ENCODE measurements at regions not wholly inside any gene's neighbourhood (a gene's known extent, or its start where the extent isn't known, plus 50 kb on each side); places are given as distances from the start of the nearest gene placed in this dataset.

- no peak for TF ChIP-seq ATF3 (IDR thresholded peaks at IDR 0.05)
- TF ChIP-seq EZH2phosphoT487 (IDR thresholded peaks at IDR 0.05; ENCODE audit: borderline replicate concordance): no peak
- TF ChIP-seq TCF7L2 (IDR thresholded peaks at IDR 0.05; ENCODE audit: borderline replicate concordance, extremely low read depth, insufficient read depth, insufficient read length): no peak
- no peak for TF ChIP-seq SP1 (IDR thresholded peaks at IDR 0.05; ENCODE audit: low read depth)
- TF ChIP-seq YY1 (IDR thresholded peaks at IDR 0.05; ENCODE audit: extremely low read depth, insufficient replicate concordance, low read depth, low read length): no peak
- no peak for TF ChIP-seq ELF1 (IDR thresholded peaks at IDR 0.05; ENCODE audit: borderline replicate concordance, low read depth)
- no peak for TF ChIP-seq CBX3 (IDR thresholded peaks at IDR 0.05; ENCODE audit: low read depth)
- no peak for TF ChIP-seq MAX (IDR thresholded peaks at IDR 0.05)
- TF ChIP-seq SRF (IDR thresholded peaks at IDR 0.05; ENCODE audit: low read depth): no peak
These were observed 172.1 kb downstream of the BMP7 start (continued) for GRCh38 chr20:57094252-57094891.

DNA sequence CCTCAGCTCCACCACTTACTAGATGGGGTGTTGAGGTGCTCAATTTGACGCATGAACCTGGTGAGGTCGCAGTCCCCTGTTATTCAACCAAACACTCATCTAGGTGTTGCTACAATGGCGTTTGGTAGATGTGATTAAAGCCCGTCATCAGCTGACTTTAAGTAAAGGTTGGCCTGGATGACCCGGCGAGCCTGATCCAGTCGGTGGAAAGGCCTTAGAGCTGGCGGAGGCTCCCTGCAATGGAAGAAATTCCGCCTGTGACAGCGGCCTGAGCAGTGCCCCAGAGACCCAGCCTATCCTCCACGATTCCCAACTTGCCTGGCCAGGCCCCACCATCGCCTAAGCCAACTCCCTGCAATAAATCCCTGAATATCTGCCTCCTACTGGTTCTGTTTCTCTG is 171.4 kb downstream of the BMP7 start:
- Histone ChIP-seq H3K4me3 (replicated peaks in 1 of 2; ENCODE audit: low read depth in 1 of 2, low read length in 2 of 2) (no peak overlapping the region), H2AFZ (ENCODE audit: low read depth, low read length, poor library complexity, severe bottlenecking) (no peak overlapping the region), H3K9ac (ENCODE audit: low read length) (no peak overlapping the region), H3K4me2 (ENCODE audit: low read length) (no peak overlapping the region), H3K4me1 (ENCODE audit: control insufficient read depth in 1 of 2, insufficient read depth in 2 of 2, low read length in 2 of 2) (peaks cover 0 to 10% of the 10 kb centered on the region in 2 experiments; a peak in 1 of 4 replicates), H3K36me3 (ENCODE audit: control insufficient read depth in 1 of 2, insufficient read depth in 2 of 2, low read length in 2 of 2) (no peaks in the 10 kb centered on the region), H4K20me1 (ENCODE audit: insufficient read depth) (no peaks in the 10 kb centered on the region), H3K79me2 (ENCODE audit: insufficient read depth, low read length) (no peaks in the 10 kb centered on the region), H3K27ac (ENCODE audit: low read depth, low read length) (no peak overlapping the region), H3K9me3 (ENCODE audit: control insufficient read depth in 1 of 2, insufficient read depth in 1 of 2, low read depth in 1 of 2, low read length in 2 of 2) (no peaks in the 10 kb centered on the region), H3K27me3 (ENCODE audit: insufficient read depth, low read length) (no peaks in the 10 kb centered on the region), H3K9me2 (ENCODE audit: insufficient read depth) (no peaks in the 10 kb centered on the region)
- intact Hi-C loops (cut with micrococcal nuclease): no loop called here
- RAD21 ChIA-PET (ENCODE audit: low non-redundant PET in 1 of 2, low total read pairs in 2 of 2, uncharacterized antibody in 2 of 2, unreplicated experiment in 2 of 2): no interaction called here
- TF ChIP-seq ELF1 (IDR thresholded peaks at IDR 0.05; ENCODE audit: borderline replicate concordance, low read depth) (no peak), EZH2 (IDR thresholded peaks at IDR 0.05) (no peak), MAX (IDR thresholded peaks at IDR 0.05) (no peak), SIN3A (IDR thresholded peaks at IDR 0.05; ENCODE audit: low read depth) (no peak), ZNF274 (IDR thresholded peaks at IDR 0.05; ENCODE audit: low read depth, low read length) (no peak), ZFX (IDR thresholded peaks at IDR 0.05) (no peak), JUND (IDR thresholded peaks at IDR 0.05) (no peak), YY1 (IDR thresholded peaks at IDR 0.05; ENCODE audit: extremely low read depth, insufficient replicate concordance, low read depth, low read length) (no peak), SRF (IDR thresholded peaks at IDR 0.05; ENCODE audit: low read depth) (no peak), EZH2phosphoT487 (IDR thresholded peaks at IDR 0.05; ENCODE audit: borderline replicate concordance) (no peak), FOSL1 (IDR thresholded peaks at IDR 0.05; ENCODE audit: low read depth) (no peak)
- TF ChIP-seq, protein P1, sequence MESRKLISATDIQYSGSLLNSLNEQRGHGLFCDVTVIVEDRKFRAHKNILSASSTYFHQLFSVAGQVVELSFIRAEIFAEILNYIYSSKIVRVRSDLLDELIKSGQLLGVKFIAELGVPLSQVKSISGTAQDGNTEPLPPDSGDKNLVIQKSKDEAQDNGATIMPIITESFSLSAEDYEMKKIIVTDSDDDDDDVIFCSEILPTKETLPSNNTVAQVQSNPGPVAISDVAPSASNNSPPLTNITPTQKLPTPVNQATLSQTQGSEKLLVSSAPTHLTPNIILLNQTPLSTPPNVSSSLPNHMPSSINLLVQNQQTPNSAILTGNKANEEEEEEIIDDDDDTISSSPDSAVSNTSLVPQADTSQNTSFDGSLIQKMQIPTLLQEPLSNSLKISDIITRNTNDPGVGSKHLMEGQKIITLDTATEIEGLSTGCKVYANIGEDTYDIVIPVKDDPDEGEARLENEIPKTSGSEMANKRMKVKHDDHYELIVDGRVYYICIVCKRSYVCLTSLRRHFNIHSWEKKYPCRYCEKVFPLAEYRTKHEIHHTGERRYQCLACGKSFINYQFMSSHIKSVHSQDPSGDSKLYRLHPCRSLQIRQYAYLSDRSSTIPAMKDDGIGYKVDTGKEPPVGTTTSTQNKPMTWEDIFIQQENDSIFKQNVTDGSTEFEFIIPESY (IDR thresholded peaks at IDR 0.05; ENCODE audit: extremely low read depth, insufficient replicate concordance, low read length): no peak
- TF ChIP-seq, protein P2, sequence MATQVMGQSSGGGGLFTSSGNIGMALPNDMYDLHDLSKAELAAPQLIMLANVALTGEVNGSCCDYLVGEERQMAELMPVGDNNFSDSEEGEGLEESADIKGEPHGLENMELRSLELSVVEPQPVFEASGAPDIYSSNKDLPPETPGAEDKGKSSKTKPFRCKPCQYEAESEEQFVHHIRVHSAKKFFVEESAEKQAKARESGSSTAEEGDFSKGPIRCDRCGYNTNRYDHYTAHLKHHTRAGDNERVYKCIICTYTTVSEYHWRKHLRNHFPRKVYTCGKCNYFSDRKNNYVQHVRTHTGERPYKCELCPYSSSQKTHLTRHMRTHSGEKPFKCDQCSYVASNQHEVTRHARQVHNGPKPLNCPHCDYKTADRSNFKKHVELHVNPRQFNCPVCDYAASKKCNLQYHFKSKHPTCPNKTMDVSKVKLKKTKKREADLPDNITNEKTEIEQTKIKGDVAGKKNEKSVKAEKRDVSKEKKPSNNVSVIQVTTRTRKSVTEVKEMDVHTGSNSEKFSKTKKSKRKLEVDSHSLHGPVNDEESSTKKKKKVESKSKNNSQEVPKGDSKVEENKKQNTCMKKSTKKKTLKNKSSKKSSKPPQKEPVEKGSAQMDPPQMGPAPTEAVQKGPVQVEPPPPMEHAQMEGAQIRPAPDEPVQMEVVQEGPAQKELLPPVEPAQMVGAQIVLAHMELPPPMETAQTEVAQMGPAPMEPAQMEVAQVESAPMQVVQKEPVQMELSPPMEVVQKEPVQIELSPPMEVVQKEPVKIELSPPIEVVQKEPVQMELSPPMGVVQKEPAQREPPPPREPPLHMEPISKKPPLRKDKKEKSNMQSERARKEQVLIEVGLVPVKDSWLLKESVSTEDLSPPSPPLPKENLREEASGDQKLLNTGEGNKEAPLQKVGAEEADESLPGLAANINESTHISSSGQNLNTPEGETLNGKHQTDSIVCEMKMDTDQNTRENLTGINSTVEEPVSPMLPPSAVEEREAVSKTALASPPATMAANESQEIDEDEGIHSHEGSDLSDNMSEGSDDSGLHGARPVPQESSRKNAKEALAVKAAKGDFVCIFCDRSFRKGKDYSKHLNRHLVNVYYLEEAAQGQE (IDR thresholded peaks at IDR 0.05; ENCODE audit: low read depth): no peak
- CTCF ChIA-PET: interaction anchor here (1.1 to 1.9 kb wide), 3 partner anchors 194 to 251 kb away, joined by 3 to 12 read pairs (median 7); no protein-coding TSS in a partner anchor
- no peak for ATAC-seq
- DNase-seq (ENCODE audit: low read depth, low spot score): no peak
- BruUV-seq (replicated peaks): no TSS peak
- POLR2A ChIA-PET: no interaction called here
